ENCODE measurements at regions not wholly inside any gene's neighbourhood (a gene's known extent, or its start where the extent isn't known, plus 50 kb on each side); places are given as distances from the start of the nearest gene placed in this dataset.

DNA sequence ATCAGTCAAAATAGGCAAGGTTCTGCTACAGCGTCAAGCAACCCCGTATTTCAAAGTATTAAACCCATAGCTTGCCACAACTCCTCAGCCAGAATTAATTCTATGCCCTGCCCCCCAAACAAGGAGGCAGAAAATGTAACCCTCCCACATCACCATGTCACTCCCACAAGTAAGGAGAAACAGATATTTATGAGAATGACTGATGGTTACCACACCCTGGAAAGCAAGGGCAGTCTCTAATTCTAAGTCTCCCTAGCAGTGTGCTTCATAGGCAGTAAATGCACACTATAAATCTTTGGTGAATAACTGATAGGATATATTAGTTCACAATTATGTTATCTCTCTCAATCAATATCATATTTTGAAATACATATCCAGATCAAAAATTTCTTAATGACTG lies 228.0 kb upstream of the SLC14A2 start:
- TF ChIP-seq, protein P1, sequence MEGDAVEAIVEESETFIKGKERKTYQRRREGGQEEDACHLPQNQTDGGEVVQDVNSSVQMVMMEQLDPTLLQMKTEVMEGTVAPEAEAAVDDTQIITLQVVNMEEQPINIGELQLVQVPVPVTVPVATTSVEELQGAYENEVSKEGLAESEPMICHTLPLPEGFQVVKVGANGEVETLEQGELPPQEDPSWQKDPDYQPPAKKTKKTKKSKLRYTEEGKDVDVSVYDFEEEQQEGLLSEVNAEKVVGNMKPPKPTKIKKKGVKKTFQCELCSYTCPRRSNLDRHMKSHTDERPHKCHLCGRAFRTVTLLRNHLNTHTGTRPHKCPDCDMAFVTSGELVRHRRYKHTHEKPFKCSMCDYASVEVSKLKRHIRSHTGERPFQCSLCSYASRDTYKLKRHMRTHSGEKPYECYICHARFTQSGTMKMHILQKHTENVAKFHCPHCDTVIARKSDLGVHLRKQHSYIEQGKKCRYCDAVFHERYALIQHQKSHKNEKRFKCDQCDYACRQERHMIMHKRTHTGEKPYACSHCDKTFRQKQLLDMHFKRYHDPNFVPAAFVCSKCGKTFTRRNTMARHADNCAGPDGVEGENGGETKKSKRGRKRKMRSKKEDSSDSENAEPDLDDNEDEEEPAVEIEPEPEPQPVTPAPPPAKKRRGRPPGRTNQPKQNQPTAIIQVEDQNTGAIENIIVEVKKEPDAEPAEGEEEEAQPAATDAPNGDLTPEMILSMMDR (conservative IDR thresholded peaks at IDR 0.05; ENCODE audit: low read length): no peak
- no peak for TF ChIP-seq EZH2phosphoT487 (IDR thresholded peaks at IDR 0.05; ENCODE audit: borderline replicate concordance, low read depth, low read length)
